Prostate gland (tissue), 2 donors: ENCODE measurements at regions not wholly inside any gene's neighbourhood (a gene's known extent, or its start where the extent isn't known, plus 50 kb on each side); places are given as distances from the start of the nearest gene placed in this dataset.

ENCODE experiments used
- CTCF ChIP-seq, 4 experiments: fragments of 200-600 bp in 2 of 4; fragments of 450-650 bp in 2 of 4; sonication (generic) in 2 of 4; IDR thresholded peaks; 1 replicate in 3 of 4; 2 replicates in 1 of 4; pipeline ENCODE4 v1.5.1; 2016 to 2019; ENCODE audit warnings: antibody characterized with exemption in 4 of 4, mild to moderate bottlenecking in 2 of 4, moderate library complexity in 2 of 4
- POLR2A ChIP-seq: fragments of 450-650 bp; IDR thresholded peaks from one replicate; pipeline ENCODE4 v1.6.1; 2016; ENCODE audit warnings: antibody characterized with exemption, mild to moderate bottlenecking
- POLR2AphosphoS5 ChIP-seq: sonication (generic); formaldehyde crosslinking; IDR thresholded peaks from one replicate; pipeline ENCODE4 v1.6.1; 2017; ENCODE audit warnings: antibody characterized with exemption

GRCh38 chr20:48169650-48170225 lies 384.5 kb upstream of the SULF2 start:
- TF ChIP-seq CTCF (IDR thresholded peaks at IDR 0.05) (no peak), POLR2A (no peak), POLR2AphosphoS5 (peak; percentile 35)
